GM10248 (cell line): ENCODE measurements at regions not wholly inside any gene's neighbourhood (a gene's known extent, or its start where the extent isn't known, plus 50 kb on each side); places are given as distances from the start of the nearest gene placed in this dataset.

Source experiments
- CTCF ChIA-PET: fragments of 300-600 bp; sonication (Branson Sonifier 250); formaldehyde crosslinking; extraction: SDS; loops from one replicate; lab custom pipeline; 2021; ENCODE audit warnings: antibody characterized with exemption; lab: Yijun Ruan, JAX
- POLR2A ChIA-PET: fragments of 350-650 bp; sonication (Branson Sonifier 250); formaldehyde crosslinking; extraction: SDS; loops from one replicate; lab custom pipeline; 2020; ENCODE audit warnings: antibody characterized with exemption; lab: Yijun Ruan, JAX
- DNase-seq: peaks from one replicate; pipeline ENCODE4 v3.0.0; 2012; ENCODE audit errors: extremely low spot score
- CTCF ChIP-seq: IDR thresholded peaks from 2 replicates; pipeline ENCODE4 v1.5.1; 2012; ENCODE audit warnings: mild to moderate bottlenecking, low read depth; ENCODE audit errors: extremely low read depth, missing control alignments, control extremely low read depth

- no peak for TF ChIP-seq CTCF
- POLR2A ChIA-PET: no interaction called here
- CTCF ChIA-PET: interaction anchor here (0.6 to 4.7 kb wide), 7 partner anchors 9 to 198 kb away, joined by 3 to 116 read pairs (median 3); no protein-coding TSS in a partner anchor
- DNase-seq: no peak
Measured at GRCh38 chr14:61928300-61928699, 166.1 kb downstream of the SNAPC1 start.

- POLR2A ChIA-PET: no interaction called here
- DNase-seq: no peak
- CTCF ChIA-PET: interaction anchor here (1.2 to 4.7 kb wide), 6 partner anchors 8 to 197 kb away, joined by 3 to 116 read pairs (median 4); no protein-coding TSS in a partner anchor
- TF ChIP-seq CTCF: no peak
Measured at GRCh38 chr14:61928701-61929100, 166.5 kb downstream of the SNAPC1 start.

- POLR2A ChIA-PET: no interaction called here
- CTCF ChIA-PET: interaction anchor here (1.0 kb wide), 1 partner anchor 198 kb away, joined by 3 read pairs; no protein-coding TSS in a partner anchor
- DNase-seq: no peak
- TF ChIP-seq CTCF: no peak
Measured at GRCh38 chr14:61929651-61930050, 167.4 kb downstream of the SNAPC1 start.

GRCh38 chr14:61930101-61930857, 168.1 kb downstream of the SNAPC1 start:
- ChIA-PET CTCF (interaction anchor here (1.0 kb wide), 1 partner anchor 198 kb away, joined by 3 read pairs; no protein-coding TSS in a partner anchor), POLR2A (no interaction called here)
- no peak for TF ChIP-seq CTCF
- DNase-seq: no peak

- no peak for TF ChIP-seq CTCF
- CTCF ChIA-PET: interaction anchor here (0.9 to 2.1 kb wide), 4 partner anchors 8 to 194 kb away, joined by 3 to 9 read pairs (median 4); no protein-coding TSS in a partner anchor
- DNase-seq: no peak
- POLR2A ChIA-PET: no interaction called here
Measured at GRCh38 chr14:61932974-61933373, 170.8 kb downstream of the SNAPC1 start.

- CTCF ChIA-PET: interaction anchor here (1.2 to 2.1 kb wide), 2 partner anchors 39 to 192 kb away, joined by 4 to 9 read pairs; no protein-coding TSS in a partner anchor
- TF ChIP-seq CTCF: no peak
- POLR2A ChIA-PET: no interaction called here
- no peak for DNase-seq
Measured at GRCh38 chr14:61934385-61934784, 172.2 kb downstream of the SNAPC1 start.
